GM12891 (cell line): ENCODE measurements at regions not wholly inside any gene's neighbourhood (a gene's known extent, or its start where the extent isn't known, plus 50 kb on each side); places are given as distances from the start of the nearest gene placed in this dataset.

Experiments used
- DNase-seq: peaks from one replicate; pipeline ENCODE4 v3.0.0; 2011; ENCODE audit warnings: low spot score; ENCODE audit not compliant: insufficient read length
- FAIRE-seq: peaks from 2 replicates; lab custom pipeline; 2011; peaks lifted over from hg19 to GRCh38; lab: Jason Lieb, UNC
- PAX5 ChIP-seq: IDR thresholded peaks from 2 replicates; pipeline ENCODE4 v1.6.1; 2011; ENCODE audit warnings: low read length, moderate library complexity, mild to moderate bottlenecking; ENCODE audit not compliant: insufficient read depth, severe bottlenecking
- POLR2A ChIP-seq: IDR thresholded peaks from 2 replicates; pipeline ENCODE4 v1.6.1; 2011; ENCODE audit warnings: low read depth, low read length, control low read depth
- POLR2AphosphoS5 ChIP-seq: IDR thresholded peaks from 2 replicates; pipeline ENCODE4 v1.6.1; 2011; ENCODE audit warnings: low read depth, low read length, control low read depth
- POU2F2 ChIP-seq: IDR thresholded peaks from 2 replicates; pipeline ENCODE4 v1.6.1; 2011; ENCODE audit warnings: low read depth, mild to moderate bottlenecking, control low read depth, low read length, moderate library complexity
- SPI1 ChIP-seq: IDR thresholded peaks from 2 replicates; pipeline ENCODE4 v1.6.1; 2011; ENCODE audit warnings: low read depth, low read length, control low read depth
- TAF1 ChIP-seq: IDR thresholded peaks from 2 replicates; pipeline ENCODE4 v1.6.1; 2011; ENCODE audit warnings: low read depth, low read length, control low read depth

GRCh38 chr4:104418286-104418685, 76.4 kb downstream of the CXXC4 start:
- TF ChIP-seq POLR2AphosphoS5 (no peak), SPI1 (no peak), POLR2A (no peak), POU2F2 (no peak), TAF1 (no peak), PAX5 (no peak)
- FAIRE-seq, result no peak
- no peak for DNase-seq

DNA sequence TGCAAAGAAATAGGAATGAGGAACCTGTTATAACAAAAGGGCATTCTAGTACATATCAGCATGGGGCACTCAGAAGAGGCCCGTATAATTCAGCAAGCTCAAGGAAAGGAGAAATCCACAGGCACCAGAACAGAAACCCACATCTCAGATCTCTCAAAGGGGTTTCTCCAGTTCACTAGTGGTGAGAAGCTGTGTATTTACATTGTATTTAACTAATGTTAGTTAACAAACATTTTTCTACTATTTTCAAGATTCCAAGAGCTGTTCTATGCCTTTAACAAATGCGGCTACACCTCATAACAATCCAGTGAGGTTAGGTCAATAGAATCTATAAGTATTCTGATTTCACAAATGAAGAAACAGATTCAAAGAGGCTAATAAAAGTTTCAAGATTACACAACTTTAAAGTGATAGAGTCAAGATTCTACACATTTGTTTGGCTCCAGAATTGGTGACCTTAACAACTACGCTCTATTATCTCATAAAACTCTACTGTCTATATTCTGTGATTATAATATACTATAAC, 77.3 kb downstream of the CXXC4 start:
- TF ChIP-seq PAX5 (no peak), POLR2AphosphoS5 (no peak), POU2F2 (no peak), TAF1 (no peak), POLR2A (no peak), SPI1 (no peak)
- FAIRE-seq (no peak), DNase-seq (no peak)

GRCh38 chr4:104416725-104417356, 77.9 kb downstream of the CXXC4 start:
- no peak for TF ChIP-seq POLR2A
- no peak for TF ChIP-seq TAF1
- TF ChIP-seq POLR2AphosphoS5, result no peak
- no peak for TF ChIP-seq POU2F2
- TF ChIP-seq SPI1, result no peak
- TF ChIP-seq PAX5, result no peak
- no peak for FAIRE-seq

GRCh38 chr4:104413487-104413886, 81.2 kb downstream of the CXXC4 start:
- FAIRE-seq (no peak), DNase-seq (no peak)
- TF ChIP-seq POLR2A (no peak), POLR2AphosphoS5 (no peak), SPI1 (no peak), POU2F2 (no peak), TAF1 (no peak)

More at GRCh38 chr4:104416725-104417356, 77.9 kb downstream of the CXXC4 start:
- no peak for DNase-seq

GRCh38 chr4:104412344-104412743, 82.3 kb downstream of the CXXC4 start:
- TF ChIP-seq TAF1 (no peak), POLR2AphosphoS5 (no peak), POU2F2 (no peak), PAX5 (no peak), POLR2A (no peak), SPI1 (no peak)
- DNase-seq, result no peak
- no peak for FAIRE-seq

GRCh38 chr4:104411502-104411901, 83.2 kb downstream of the CXXC4 start:
- FAIRE-seq, result peak; percentile 35

DNA sequence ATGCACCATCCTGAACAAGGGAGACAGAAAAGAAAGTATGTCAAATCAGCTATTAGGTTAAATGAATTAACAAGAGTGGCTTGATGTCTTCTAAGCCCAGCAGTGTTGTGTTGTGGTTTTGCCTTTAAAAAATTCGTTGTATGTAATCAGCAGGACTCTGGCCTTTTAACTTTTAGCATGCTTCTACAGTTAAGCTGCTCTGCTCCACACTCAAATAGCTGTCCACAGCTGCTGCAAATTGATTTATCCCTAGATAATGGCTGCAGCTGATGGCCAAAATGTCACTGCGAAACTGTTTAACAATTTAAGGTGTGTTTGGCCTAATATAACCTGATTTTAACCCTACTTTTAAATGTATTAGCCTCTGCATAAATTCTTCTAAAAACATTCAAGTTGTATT, 85.8 kb downstream of the CXXC4 start:
- no peak for DNase-seq
- peak; percentile 43 for FAIRE-seq
- TF ChIP-seq POLR2AphosphoS5 (no peak), SPI1 (no peak), POLR2A (no peak), POU2F2 (no peak), TAF1 (no peak), PAX5 (no peak)

More at GRCh38 chr4:104411502-104411901, 83.2 kb downstream of the CXXC4 start:
- DNase-seq, result no peak
- TF ChIP-seq SPI1, result no peak
- no peak for TF ChIP-seq POLR2A

DNA sequence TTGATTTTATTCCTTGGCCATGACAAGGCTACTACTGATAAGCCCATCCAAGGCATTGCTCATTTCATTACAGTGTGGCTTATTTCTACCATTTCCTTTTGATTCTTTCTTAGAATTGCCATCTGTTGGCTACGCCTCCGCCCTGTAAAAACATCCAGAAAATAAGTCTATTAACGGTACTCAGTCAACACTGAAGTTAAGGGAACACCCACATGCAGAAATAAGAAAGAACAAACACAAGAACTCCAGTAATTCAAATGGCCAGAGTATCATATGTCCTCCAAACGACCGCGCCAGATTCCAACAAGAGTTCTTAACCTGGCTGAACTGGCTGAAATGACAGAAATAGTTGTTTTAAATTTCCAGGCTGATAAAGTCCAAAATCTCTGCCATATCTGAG, 90.3 kb downstream of the CXXC4 start:
- no peak for TF ChIP-seq POLR2AphosphoS5
- TF ChIP-seq PAX5, result no peak
- no peak for TF ChIP-seq POLR2A
- no peak for TF ChIP-seq SPI1
- TF ChIP-seq POU2F2, result no peak
- FAIRE-seq (peak; percentile 20), DNase-seq (no peak)

DNA sequence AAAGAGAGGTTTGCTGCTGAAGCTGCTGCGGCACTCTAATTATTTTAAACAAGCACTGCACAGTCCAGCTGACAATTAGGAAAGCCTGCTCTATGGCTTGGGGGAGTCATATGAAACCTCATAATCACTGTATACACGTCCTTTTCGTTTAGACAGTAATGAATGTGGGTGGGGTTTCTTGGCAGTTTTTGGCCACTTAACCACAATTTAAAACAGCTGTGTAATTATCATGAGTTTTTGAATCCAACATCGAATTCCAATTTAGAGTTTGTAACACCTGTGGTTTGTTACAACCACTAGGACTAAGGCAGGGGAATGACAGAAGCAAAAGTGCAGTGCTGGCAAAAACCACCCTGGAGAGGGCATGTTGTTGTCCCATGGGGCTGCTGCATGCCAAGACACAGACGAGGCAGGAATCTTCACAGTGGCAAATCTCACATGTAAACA, 99.5 kb downstream of the CXXC4 start:
- TF ChIP-seq POLR2A, result no peak
- TF ChIP-seq POLR2AphosphoS5, result no peak
- TF ChIP-seq POU2F2, result no peak
- no peak for TF ChIP-seq SPI1
- no peak for TF ChIP-seq PAX5
- no peak for TF ChIP-seq TAF1
- no peak for FAIRE-seq
- DNase-seq, result no peak

DNA sequence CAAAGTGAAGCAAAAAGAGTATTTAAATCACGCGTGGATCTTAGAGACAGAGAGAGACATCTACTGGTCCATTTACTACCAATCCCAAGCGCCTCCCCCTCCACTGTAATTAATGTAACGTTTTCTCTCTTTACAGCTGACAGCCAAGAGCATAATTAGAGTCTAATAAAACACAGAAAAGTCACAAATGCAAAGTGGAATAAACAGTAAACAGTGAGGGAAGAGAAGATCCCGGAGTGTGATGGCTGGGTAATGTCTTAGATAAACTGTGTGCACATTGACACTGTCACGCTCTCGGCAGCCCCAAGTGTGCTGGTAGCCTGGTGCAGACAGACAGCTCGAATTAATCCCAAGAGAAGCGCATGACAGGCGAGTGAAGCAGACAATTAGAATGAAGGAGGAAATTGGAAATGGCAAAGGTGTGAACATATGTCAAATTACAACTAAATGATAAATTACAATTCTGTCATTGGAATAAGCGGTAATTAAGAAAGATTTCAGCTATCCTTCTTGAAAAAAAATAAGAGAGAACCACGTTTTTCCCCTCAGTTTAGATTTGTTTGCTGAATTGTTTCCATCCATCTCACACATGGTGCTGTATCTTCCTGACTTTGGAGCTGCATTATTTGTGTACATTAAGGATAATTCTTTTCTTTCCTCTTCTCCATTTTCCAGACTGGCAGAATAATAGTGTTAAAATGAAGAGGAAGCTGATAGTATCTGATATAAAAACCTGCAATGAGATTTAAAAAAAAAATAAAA, 100.1 kb downstream of the CXXC4 start:
- FAIRE-seq, result no peak
- TF ChIP-seq POU2F2 (no peak), POLR2A (no peak), POLR2AphosphoS5 (no peak), PAX5 (no peak), TAF1 (no peak), SPI1 (no peak)
- no peak for DNase-seq
